GM12878 (cell line): ENCODE measurements at regions not wholly inside any gene's neighbourhood (a gene's known extent, or its start where the extent isn't known, plus 50 kb on each side); places are given as distances from the start of the nearest gene placed in this dataset.

Experiments
- ATAC-seq: fragments of 200-7000 bp; cut with Tn5 transposase; 3 replicates; pipeline ENCODE4 v1.9.1; 2020; ENCODE audit warnings: mild to moderate bottlenecking, moderate library complexity
- BruUV-seq: library from RNA; stranded (reverse); fragments of 400-500 nt; replicated peaks from 2 replicates; lab custom pipeline; 2021; lab: Mats Ljungman, UMichigan
- CTCF ChIA-PET: fragments of 300-600 bp; sonication (Branson Sonifier 250); formaldehyde crosslinking; extraction: SDS; loops from one replicate; lab custom pipeline; 2021; ENCODE audit warnings: inconsistent platforms; lab: Yijun Ruan, JAX
- POLR2A ChIA-PET: fragments of 350-600 bp; formaldehyde crosslinking; extraction: SDS; loops from one replicate; lab custom pipeline; 2021; ENCODE audit warnings: inconsistent platforms; lab: Charles Lee
- RAD21 ChIA-PET: fragments of 300-600 bp; sonication (Branson Sonifier 250); formaldehyde crosslinking; loops from one replicate; lab custom pipeline; 2023; ENCODE audit warnings: antibody characterized with exemption; ENCODE audit not compliant: unreplicated experiment; lab: Charles Lee
- SMC1A ChIA-PET: fragments of 300-600 bp; sonication (Branson Sonifier 250); formaldehyde crosslinking; loops from one replicate; lab custom pipeline; 2023; ENCODE audit not compliant: unreplicated experiment, uncharacterized antibody; lab: Charles Lee
- DNase-seq: peaks from one replicate; pipeline ENCODE4 v3.0.0-alpha.2; 2011; ENCODE audit warnings: low read depth, low spot score
- FAIRE-seq: peaks from 3 replicates; lab custom pipeline; 2011; peaks lifted over from hg19 to GRCh38; lab: Jason Lieb, UNC
- H2AFZ ChIP-seq: 2 replicates; pipeline ENCODE4 v1.6.0; 2011; ENCODE audit warnings: low read depth, low read length, control low read depth; ENCODE audit not compliant: control insufficient read depth
- H3K27ac ChIP-seq: 2 replicates; pipeline ENCODE4 v1.5.1; 2011; ENCODE audit warnings: control low read depth; ENCODE audit not compliant: control insufficient read depth, insufficient read depth
- H3K27me3 ChIP-seq, 2 experiments: replicated peaks in 1 of 2; 2 replicates each; pipeline versions ENCODE4 v1.6.0 to v1.6.1; 2011; ENCODE audit warnings: low read length in 1 of 2; ENCODE audit not compliant: control insufficient read depth in 2 of 2, insufficient read depth in 2 of 2
- H3K36me3 ChIP-seq, 2 experiments: 2 replicates each; pipeline ENCODE4 v1.5.1; 2011; ENCODE audit warnings: low read length in 1 of 2; ENCODE audit not compliant: control insufficient read depth in 2 of 2, insufficient read depth in 2 of 2
- H3K4me1 ChIP-seq: 2 replicates; pipeline ENCODE4 v1.6.1; 2011; ENCODE audit warnings: mild to moderate bottlenecking, low read length, moderate library complexity, mixed read lengths; ENCODE audit not compliant: control insufficient read depth, insufficient read depth
- H3K4me2 ChIP-seq: 2 replicates; pipeline ENCODE4 v1.6.0; 2011; ENCODE audit warnings: control low read depth; ENCODE audit not compliant: control insufficient read depth, insufficient read depth
- H3K4me3 ChIP-seq: fragments of 200-600 bp; sonication (generic); 2 replicates; pipeline ENCODE4 v1.5.1; 2016
- H3K79me2 ChIP-seq: 2 replicates; pipeline ENCODE4 v1.6.0; 2011; ENCODE audit warnings: low read length; ENCODE audit not compliant: control insufficient read depth, insufficient read depth
- H3K9ac ChIP-seq: 2 replicates; pipeline ENCODE4 v1.8.0; 2011; ENCODE audit warnings: low read length, control low read depth, mixed read lengths; ENCODE audit not compliant: control insufficient read depth, insufficient read depth
- H3K9me3 ChIP-seq: replicated peaks from 3 replicates; pipeline ENCODE4 v1.5.1; 2011; ENCODE audit warnings: mild to moderate bottlenecking, low read length; ENCODE audit not compliant: control insufficient read depth, insufficient read depth
- H4K20me1 ChIP-seq: 2 replicates; pipeline ENCODE4 v1.6.0; 2011; ENCODE audit not compliant: control insufficient read depth, insufficient read depth
- CEBPB ChIP-seq, 2 experiments: fragments of 150-350 bp in 1 of 2; IDR thresholded peaks; 2 replicates each; pipeline ENCODE4 v1.6.1; 2012 to 2014; ENCODE audit warnings: low read depth in 2 of 2, low read length in 2 of 2, borderline replicate concordance in 1 of 2, inconsistent platforms in 1 of 2
- DPF2 ChIP-seq: fragments of 450-650 bp; IDR thresholded peaks from 2 replicates; pipeline ENCODE4 v1.6.1; 2017; ENCODE audit warnings: mild to moderate bottlenecking
- ETV6 ChIP-seq, 2 experiments: fragments of 450-650 bp in 1 of 2; IDR thresholded peaks in 1 of 2; conservative IDR thresholded peaks in 1 of 2; 2 replicates each; pipeline ENCODE4 v1.6.1; 2014; ENCODE audit warnings: antibody characterized with exemption in 1 of 2, borderline replicate concordance in 1 of 2, low read depth in 1 of 2, mild to moderate bottlenecking in 1 of 2, moderate library complexity in 1 of 2
- EZH2 ChIP-seq: IDR thresholded peaks from 2 replicates; pipeline ENCODE4 v1.6.1; 2012; ENCODE audit warnings: low read depth, mild to moderate bottlenecking, control low read depth, inconsistent platforms, low read length, borderline replicate concordance; ENCODE audit not compliant: control insufficient read depth
- JUND ChIP-seq: IDR thresholded peaks from 2 replicates; pipeline ENCODE4 v1.6.1; 2012; ENCODE audit warnings: low read depth, mild to moderate bottlenecking, low read length, improper control_type of control experiment, moderate library complexity
- MXI1 ChIP-seq: fragments of 150-350 bp; IDR thresholded peaks from 2 replicates; pipeline ENCODE4 v1.6.1; 2011; ENCODE audit warnings: low read depth, mild to moderate bottlenecking, inconsistent platforms, low read length, improper control_type of control experiment
- NFYB ChIP-seq: IDR thresholded peaks from 2 replicates; pipeline ENCODE4 v1.6.1; 2011; ENCODE audit warnings: low read depth, mild to moderate bottlenecking, low read length, improper control_type of control experiment, moderate library complexity; ENCODE audit not compliant: insufficient read depth
- PAX8 ChIP-seq: fragments of 450-650 bp; IDR thresholded peaks from 2 replicates; pipeline ENCODE4 v1.6.1; 2017; ENCODE audit warnings: mild to moderate bottlenecking, moderate library complexity
- SMAD5 ChIP-seq: IDR thresholded peaks from 2 replicates; pipeline ENCODE4 v1.6.1; 2016; ENCODE audit warnings: antibody characterized with exemption, low read depth
- TCF7 ChIP-seq: IDR thresholded peaks from 2 replicates; pipeline ENCODE4 v1.6.1; 2014; ENCODE audit warnings: antibody characterized with exemption, borderline replicate concordance
- YY1 ChIP-seq: IDR thresholded peaks from 2 replicates; pipeline ENCODE4 v1.6.1; 2011; ENCODE audit warnings: low read depth, mild to moderate bottlenecking, low read length
- ZNF24 ChIP-seq: fragments of 450-650 bp; IDR thresholded peaks from 2 replicates; pipeline ENCODE4 v1.6.1; 2017; ENCODE audit warnings: antibody characterized with exemption, mild to moderate bottlenecking
- ZSCAN29 ChIP-seq: fragments of 450-650 bp; IDR thresholded peaks from 2 replicates; pipeline ENCODE4 v1.6.1; 2017; ENCODE audit warnings: mild to moderate bottlenecking, moderate library complexity
- WGBS: methylation state at CpG from one replicate; pipeline ENCODE4 v1.1.6; 2016; ENCODE audit warnings: low lambda C conversion rate; ENCODE audit not compliant: insufficient replicate concordance, insufficient coverage; ENCODE audit errors: missing lambda C conversion rate; 5-methylcytosine and 5-hydroxymethylcytosine counted together
- in situ Hi-C: fragments of 300-500 bp; cut with MboI; formaldehyde crosslinking; loops from 9 replicates; pipeline ENCODE4 v1.14.3; 2018; ENCODE audit warnings: mixed read lengths
- intact Hi-C: fragments of 100-400 bp; cut with micrococcal nuclease; formaldehyde crosslinking; loops from one replicate; pipeline ENCODE4 v1.14.2; 2022; ENCODE audit not compliant: unreplicated experiment
- TF ChIP-seq, protein P1 (sequence below): fragments of 450-650 bp; IDR thresholded peaks from 2 replicates; pipeline ENCODE4 v1.6.1; 2017; ENCODE audit warnings: mild to moderate bottlenecking, moderate library complexity
- TF ChIP-seq, protein P2 (sequence below): IDR thresholded peaks from 2 replicates; pipeline ENCODE4 v1.6.1; 2011; ENCODE audit warnings: borderline replicate concordance, low read depth, mild to moderate bottlenecking, moderate library complexity, low read length; ENCODE audit not compliant: insufficient read depth, poor library complexity, severe bottlenecking

DNA sequence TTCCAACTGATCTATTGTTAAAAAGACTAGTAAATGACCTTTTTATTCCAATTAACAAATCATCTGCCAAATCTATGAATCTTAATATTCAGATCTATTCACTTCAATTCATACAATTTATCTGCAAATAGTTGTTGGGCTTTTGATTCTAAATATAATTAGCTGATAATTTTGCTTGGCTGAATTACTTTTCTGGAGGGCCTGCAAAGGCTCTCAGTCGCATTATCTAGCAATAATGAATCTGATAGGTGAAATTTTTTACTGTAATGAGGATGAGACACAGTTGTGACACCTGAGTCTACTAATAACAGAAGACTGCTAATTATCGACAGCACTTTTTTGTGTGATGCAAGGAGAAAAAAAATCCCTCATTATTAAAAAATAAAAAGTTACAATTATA is 565.1 kb downstream of the ZEB2 start:
- Histone ChIP-seq H3K4me3 (no peak overlapping the region), H2AFZ (no peak overlapping the region), H3K9me3 (no peaks in the 10 kb centered on the region), H4K20me1 (no peaks in the 10 kb centered on the region), H3K79me2 (no peaks in the 10 kb centered on the region), H3K27me3 (no peaks in the 10 kb centered on the region), H3K36me3 (no peaks in the 10 kb centered on the region), H3K9ac (no peak overlapping the region), H3K4me1 (no peaks in the 10 kb centered on the region), H3K27ac (no peak overlapping the region), H3K4me2 (no peak overlapping the region)
- TF ChIP-seq ETV6 (conservative IDR thresholded peaks at IDR 0.05 in 1 of 2, IDR thresholded peaks at IDR 0.05 in 1 of 2; ENCODE audit: borderline replicate concordance in 1 of 2, low read depth in 1 of 2) (no peak), EZH2 (no peak), YY1 (no peak), DPF2 (no peak), JUND (no peak), NFYB (no peak), TCF7 (no peak), PAX8 (no peak), ZNF24 (no peak), ZSCAN29 (no peak), MXI1 (no peak), SMAD5 (no peak), CEBPB (IDR thresholded peaks at IDR 0.05; ENCODE audit: borderline replicate concordance in 1 of 2, low read depth in 2 of 2, low read length in 2 of 2) (no peak)
- TF ChIP-seq, protein P1, sequence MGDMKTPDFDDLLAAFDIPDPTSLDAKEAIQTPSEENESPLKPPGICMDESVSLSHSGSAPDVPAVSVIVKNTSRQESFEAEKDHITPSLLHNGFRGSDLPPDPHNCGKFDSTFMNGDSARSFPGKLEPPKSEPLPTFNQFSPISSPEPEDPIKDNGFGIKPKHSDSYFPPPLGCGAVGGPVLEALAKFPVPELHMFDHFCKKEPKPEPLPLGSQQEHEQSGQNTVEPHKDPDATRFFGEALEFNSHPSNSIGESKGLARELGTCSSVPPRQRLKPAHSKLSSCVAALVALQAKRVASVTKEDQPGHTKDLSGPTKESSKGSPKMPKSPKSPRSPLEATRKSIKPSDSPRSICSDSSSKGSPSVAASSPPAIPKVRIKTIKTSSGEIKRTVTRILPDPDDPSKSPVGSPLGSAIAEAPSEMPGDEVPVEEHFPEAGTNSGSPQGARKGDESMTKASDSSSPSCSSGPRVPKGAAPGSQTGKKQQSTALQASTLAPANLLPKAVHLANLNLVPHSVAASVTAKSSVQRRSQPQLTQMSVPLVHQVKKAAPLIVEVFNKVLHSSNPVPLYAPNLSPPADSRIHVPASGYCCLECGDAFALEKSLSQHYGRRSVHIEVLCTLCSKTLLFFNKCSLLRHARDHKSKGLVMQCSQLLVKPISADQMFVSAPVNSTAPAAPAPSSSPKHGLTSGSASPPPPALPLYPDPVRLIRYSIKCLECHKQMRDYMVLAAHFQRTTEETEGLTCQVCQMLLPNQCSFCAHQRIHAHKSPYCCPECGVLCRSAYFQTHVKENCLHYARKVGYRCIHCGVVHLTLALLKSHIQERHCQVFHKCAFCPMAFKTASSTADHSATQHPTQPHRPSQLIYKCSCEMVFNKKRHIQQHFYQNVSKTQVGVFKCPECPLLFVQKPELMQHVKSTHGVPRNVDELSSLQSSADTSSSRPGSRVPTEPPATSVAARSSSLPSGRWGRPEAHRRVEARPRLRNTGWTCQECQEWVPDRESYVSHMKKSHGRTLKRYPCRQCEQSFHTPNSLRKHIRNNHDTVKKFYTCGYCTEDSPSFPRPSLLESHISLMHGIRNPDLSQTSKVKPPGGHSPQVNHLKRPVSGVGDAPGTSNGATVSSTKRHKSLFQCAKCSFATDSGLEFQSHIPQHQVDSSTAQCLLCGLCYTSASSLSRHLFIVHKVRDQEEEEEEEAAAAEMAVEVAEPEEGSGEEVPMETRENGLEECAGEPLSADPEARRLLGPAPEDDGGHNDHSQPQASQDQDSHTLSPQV: no peak
- TF ChIP-seq, protein P2, sequence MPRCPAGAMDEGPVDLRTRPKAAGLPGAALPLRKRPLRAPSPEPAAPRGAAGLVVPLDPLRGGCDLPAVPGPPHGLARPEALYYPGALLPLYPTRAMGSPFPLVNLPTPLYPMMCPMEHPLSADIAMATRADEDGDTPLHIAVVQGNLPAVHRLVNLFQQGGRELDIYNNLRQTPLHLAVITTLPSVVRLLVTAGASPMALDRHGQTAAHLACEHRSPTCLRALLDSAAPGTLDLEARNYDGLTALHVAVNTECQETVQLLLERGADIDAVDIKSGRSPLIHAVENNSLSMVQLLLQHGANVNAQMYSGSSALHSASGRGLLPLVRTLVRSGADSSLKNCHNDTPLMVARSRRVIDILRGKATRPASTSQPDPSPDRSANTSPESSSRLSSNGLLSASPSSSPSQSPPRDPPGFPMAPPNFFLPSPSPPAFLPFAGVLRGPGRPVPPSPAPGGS: no peak
- ChIA-PET POLR2A (no interaction called here), SMC1A (no interaction called here), RAD21 (interaction anchor here (2.7 kb wide), 1 partner anchor 15 kb away, joined by 6 read pairs; no protein-coding TSS in a partner anchor), CTCF (no interaction called here)
- ATAC-seq (no peak), DNase-seq (no peak), FAIRE-seq (no peak)
- in situ Hi-C loops: no loop called here
- 100% methylated on average over 2 of the region's 2 CpGs for WGBS
- intact Hi-C loops: no loop called here
- no TSS peak for BruUV-seq
